Panc1 (cell line): ENCODE measurements at regions not wholly inside any gene's neighbourhood (a gene's known extent, or its start where the extent isn't known, plus 50 kb on each side); places are given as distances from the start of the nearest gene placed in this dataset.

ENCODE experiments used
- ATAC-seq: fragments of 200-7000 bp; cut with Tn5 transposase; 2 replicates; pipeline ENCODE4 v1.9.1; 2020; ENCODE audit warnings: mild to moderate bottlenecking, moderate library complexity
- BruUV-seq: library from RNA; stranded (reverse); fragments of 400-500 nt; replicated peaks from 2 replicates; lab custom pipeline; 2021; lab: Mats Ljungman, UMichigan
- CTCF ChIA-PET: fragments of 300-600 bp; sonication (Branson Sonifier 250); formaldehyde crosslinking; loops from one replicate; lab custom pipeline; 2022; ENCODE audit warnings: antibody characterized with exemption; lab: Charles Lee
- POLR2A ChIA-PET: fragments of 300-600 bp; sonication (Branson Sonifier 250); formaldehyde crosslinking; loops from one replicate; lab custom pipeline; 2022; ENCODE audit warnings: antibody characterized with exemption; lab: Charles Lee
- DNase-seq: peaks from one replicate; pipeline ENCODE4 v3.0.0-alpha.2; 2010; ENCODE audit warnings: low read depth, low spot score
- H3K27ac ChIP-seq: 2 replicates; pipeline ENCODE4 v1.5.1; 2011; ENCODE audit warnings: mild to moderate bottlenecking, low read length, inconsistent platforms
- H3K27me3 ChIP-seq: fragments of 200-500 bp; sonication (Bioruptor generic); 2 replicates; pipeline ENCODE4 v1.6.0; 2014; ENCODE audit warnings: low read length, inconsistent platforms; ENCODE audit not compliant: control insufficient read depth, insufficient read depth
- H3K36me3 ChIP-seq: fragments of 200-500 bp; sonication (Bioruptor generic); 2 replicates; pipeline ENCODE4 v1.5.1; 2014; ENCODE audit warnings: inconsistent platforms, mild to moderate bottlenecking, low read length, moderate library complexity; ENCODE audit not compliant: control insufficient read depth, insufficient read depth
- H3K4me1 ChIP-seq: 2 replicates; pipeline ENCODE4 v1.5.1; 2011; ENCODE audit warnings: inconsistent platforms, mild to moderate bottlenecking, low read length, moderate library complexity; ENCODE audit not compliant: control insufficient read depth, insufficient read depth
- H3K4me3 ChIP-seq, 2 experiments: 2 replicates each; pipeline ENCODE4 v1.5.1; 2011 to 2012; ENCODE audit warnings: low read depth in 2 of 2, low read length in 2 of 2, mild to moderate bottlenecking in 2 of 2, inconsistent platforms in 1 of 2, moderate library complexity in 1 of 2
- H3K9me3 ChIP-seq: fragments of 200-500 bp; sonication (Bioruptor generic); 2 replicates; pipeline ENCODE4 v1.5.1; 2014; ENCODE audit warnings: low read depth, mild to moderate bottlenecking, inconsistent platforms, low read length, moderate library complexity; ENCODE audit not compliant: control insufficient read depth, insufficient read depth
- POLR2AphosphoS5 ChIP-seq: IDR thresholded peaks from 2 replicates; pipeline ENCODE4 v1.6.1; 2012; ENCODE audit warnings: mild to moderate bottlenecking, low read depth, low read length, moderate library complexity
- SIN3A ChIP-seq: IDR thresholded peaks from 2 replicates; pipeline ENCODE4 v1.6.1; 2012; ENCODE audit warnings: low read depth, mild to moderate bottlenecking, low read length, moderate library complexity, borderline replicate concordance; ENCODE audit not compliant: insufficient read depth
- TCF7L2 ChIP-seq: IDR thresholded peaks from 2 replicates; pipeline ENCODE4 v1.6.1; 2011; ENCODE audit warnings: mild to moderate bottlenecking, low read depth, low read length, inconsistent platforms
- in situ Hi-C: cut with HindIII; loops from 2 replicates; pipeline ENCODE4 v1.10.0; 2016; ENCODE audit warnings: low sequenced_read_pairs, low pct_unique_long_range_greater_than_20kb
- intact Hi-C: fragments of 100-400 bp; cut with micrococcal nuclease; formaldehyde crosslinking; loops from one replicate; pipeline ENCODE4 v1.10.0; 2022; ENCODE audit not compliant: unreplicated experiment
- TF ChIP-seq, protein P1 (sequence below): fragments of 450-650 bp; IDR thresholded peaks from 2 replicates; pipeline ENCODE4 v1.5.1; 2017; ENCODE audit warnings: mild to moderate bottlenecking
- TF ChIP-seq, protein P2 (sequence below), 2 experiments: IDR thresholded peaks; 2 replicates each; pipeline ENCODE4 v1.6.1; 2011 to 2012; ENCODE audit warnings: low read depth in 2 of 2, control low read depth in 1 of 2, low read length in 1 of 2, mild to moderate bottlenecking in 1 of 2, moderate library complexity in 1 of 2; ENCODE audit not compliant: insufficient read depth in 1 of 2

DNA sequence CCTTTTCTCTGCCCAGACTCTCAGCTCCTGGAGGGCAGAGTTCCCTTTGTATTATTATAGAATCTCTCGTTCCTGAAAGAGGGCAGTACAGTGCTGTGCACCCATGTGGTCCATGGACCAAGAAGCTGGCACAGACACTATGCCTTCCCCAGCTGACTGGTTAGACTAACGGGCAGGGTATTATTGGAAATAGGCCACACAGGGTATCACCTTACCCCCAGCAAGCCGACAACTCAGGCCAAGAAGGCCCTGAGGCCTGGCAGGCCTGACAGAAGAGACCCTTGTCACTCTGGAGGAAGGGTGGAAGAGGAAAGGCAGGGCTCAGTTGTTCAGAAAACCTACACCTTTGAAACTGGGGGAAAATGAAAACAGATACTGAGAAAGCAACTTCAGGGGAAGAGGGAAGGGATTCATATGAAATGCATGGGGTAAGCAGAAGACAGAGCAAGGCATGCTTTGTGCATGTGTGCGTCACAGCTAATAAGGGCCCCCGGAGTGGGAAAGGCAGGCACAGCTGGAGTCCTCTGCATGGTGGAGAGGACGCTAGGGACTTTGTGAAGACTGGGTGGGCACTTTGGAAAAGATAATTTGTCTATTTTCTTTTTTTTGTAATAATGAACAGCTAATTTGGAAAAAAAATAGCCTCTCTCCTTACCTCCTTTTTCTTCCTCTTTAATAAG is 476.8 kb upstream of the CELF4 start:
- ChIA-PET POLR2A (no interaction called here), CTCF (no interaction called here)
- ATAC-seq (no peak), DNase-seq (no peak)
- Histone ChIP-seq H3K4me1 (no peaks in the 10 kb centered on the region), H3K9me3 (no peaks in the 10 kb centered on the region), H3K27me3 (no peaks in the 10 kb centered on the region), H3K27ac (no peak overlapping the region), H3K36me3 (no peaks in the 10 kb centered on the region), H3K4me3 (no peak overlapping the region)
- intact Hi-C loops, result no loop called here
- no TSS peak for BruUV-seq
- no peak for TF ChIP-seq TCF7L2
- TF ChIP-seq, protein P1, sequence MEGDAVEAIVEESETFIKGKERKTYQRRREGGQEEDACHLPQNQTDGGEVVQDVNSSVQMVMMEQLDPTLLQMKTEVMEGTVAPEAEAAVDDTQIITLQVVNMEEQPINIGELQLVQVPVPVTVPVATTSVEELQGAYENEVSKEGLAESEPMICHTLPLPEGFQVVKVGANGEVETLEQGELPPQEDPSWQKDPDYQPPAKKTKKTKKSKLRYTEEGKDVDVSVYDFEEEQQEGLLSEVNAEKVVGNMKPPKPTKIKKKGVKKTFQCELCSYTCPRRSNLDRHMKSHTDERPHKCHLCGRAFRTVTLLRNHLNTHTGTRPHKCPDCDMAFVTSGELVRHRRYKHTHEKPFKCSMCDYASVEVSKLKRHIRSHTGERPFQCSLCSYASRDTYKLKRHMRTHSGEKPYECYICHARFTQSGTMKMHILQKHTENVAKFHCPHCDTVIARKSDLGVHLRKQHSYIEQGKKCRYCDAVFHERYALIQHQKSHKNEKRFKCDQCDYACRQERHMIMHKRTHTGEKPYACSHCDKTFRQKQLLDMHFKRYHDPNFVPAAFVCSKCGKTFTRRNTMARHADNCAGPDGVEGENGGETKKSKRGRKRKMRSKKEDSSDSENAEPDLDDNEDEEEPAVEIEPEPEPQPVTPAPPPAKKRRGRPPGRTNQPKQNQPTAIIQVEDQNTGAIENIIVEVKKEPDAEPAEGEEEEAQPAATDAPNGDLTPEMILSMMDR, result no peak
- no peak for TF ChIP-seq SIN3A
- TF ChIP-seq POLR2AphosphoS5, result no peak
- TF ChIP-seq, protein P2, sequence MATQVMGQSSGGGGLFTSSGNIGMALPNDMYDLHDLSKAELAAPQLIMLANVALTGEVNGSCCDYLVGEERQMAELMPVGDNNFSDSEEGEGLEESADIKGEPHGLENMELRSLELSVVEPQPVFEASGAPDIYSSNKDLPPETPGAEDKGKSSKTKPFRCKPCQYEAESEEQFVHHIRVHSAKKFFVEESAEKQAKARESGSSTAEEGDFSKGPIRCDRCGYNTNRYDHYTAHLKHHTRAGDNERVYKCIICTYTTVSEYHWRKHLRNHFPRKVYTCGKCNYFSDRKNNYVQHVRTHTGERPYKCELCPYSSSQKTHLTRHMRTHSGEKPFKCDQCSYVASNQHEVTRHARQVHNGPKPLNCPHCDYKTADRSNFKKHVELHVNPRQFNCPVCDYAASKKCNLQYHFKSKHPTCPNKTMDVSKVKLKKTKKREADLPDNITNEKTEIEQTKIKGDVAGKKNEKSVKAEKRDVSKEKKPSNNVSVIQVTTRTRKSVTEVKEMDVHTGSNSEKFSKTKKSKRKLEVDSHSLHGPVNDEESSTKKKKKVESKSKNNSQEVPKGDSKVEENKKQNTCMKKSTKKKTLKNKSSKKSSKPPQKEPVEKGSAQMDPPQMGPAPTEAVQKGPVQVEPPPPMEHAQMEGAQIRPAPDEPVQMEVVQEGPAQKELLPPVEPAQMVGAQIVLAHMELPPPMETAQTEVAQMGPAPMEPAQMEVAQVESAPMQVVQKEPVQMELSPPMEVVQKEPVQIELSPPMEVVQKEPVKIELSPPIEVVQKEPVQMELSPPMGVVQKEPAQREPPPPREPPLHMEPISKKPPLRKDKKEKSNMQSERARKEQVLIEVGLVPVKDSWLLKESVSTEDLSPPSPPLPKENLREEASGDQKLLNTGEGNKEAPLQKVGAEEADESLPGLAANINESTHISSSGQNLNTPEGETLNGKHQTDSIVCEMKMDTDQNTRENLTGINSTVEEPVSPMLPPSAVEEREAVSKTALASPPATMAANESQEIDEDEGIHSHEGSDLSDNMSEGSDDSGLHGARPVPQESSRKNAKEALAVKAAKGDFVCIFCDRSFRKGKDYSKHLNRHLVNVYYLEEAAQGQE (IDR thresholded peaks at IDR 0.05; ENCODE audit: insufficient read depth in 1 of 2, low read depth in 2 of 2, low read length in 1 of 2), result no peak
- in situ Hi-C loops, result no loop called here

GRCh38 chr18:38038242-38038641 is 472.6 kb upstream of the CELF4 start:
- H3K36me3 ChIP-seq, result no peaks in the 10 kb centered on the region
- no peaks in the 10 kb centered on the region for H3K27me3 ChIP-seq
- intact Hi-C loops, result no loop called here
- ATAC-seq, result no peak
- no peaks in the 10 kb centered on the region for H3K4me1 ChIP-seq
- CTCF ChIA-PET, result no interaction called here
- in situ Hi-C loops, result no loop called here
- no peak for DNase-seq
- H3K4me3 ChIP-seq, result no peak overlapping the region
- TF ChIP-seq, protein P2 (IDR thresholded peaks at IDR 0.05; ENCODE audit: insufficient read depth in 1 of 2, low read depth in 2 of 2, low read length in 1 of 2), result no peak
- POLR2A ChIA-PET, result no interaction called here
- H3K9me3 ChIP-seq, result no peaks in the 10 kb centered on the region
- no TSS peak for BruUV-seq
- no peak overlapping the region for H3K27ac ChIP-seq
